Pancreas (tissue), 10 donors: ENCODE measurements at regions not wholly inside any gene's neighbourhood (a gene's known extent, or its start where the extent isn't known, plus 50 kb on each side); places are given as distances from the start of the nearest gene placed in this dataset.

Source experiments
- ATAC-seq, 4 donors: fragments of 200-7000 bp; cut with Tn5 transposase; one replicate each; pipeline versions ENCODE4 v1.8.0 to v1.9.1; 2020; ENCODE audit warnings: mild to moderate bottlenecking in 4 of 4, moderate library complexity in 4 of 4
- DNase-seq, 6 donors: peaks; one replicate each; pipeline ENCODE4 v3.0.0-alpha.2; 2020
- FAIRE-seq: peaks from 2 replicates; lab custom pipeline; 2012; peaks lifted over from hg19 to GRCh38; lab: Jason Lieb, UNC
- H3K27ac ChIP-seq, 4 donors: fragments of 200-600 bp; sonication (generic); 1 replicate in 3 of 4; 2 replicates in 1 of 4; pipeline versions ENCODE4 v1.5.0 to v1.8.0; 2020
- H3K27me3 ChIP-seq, 4 donors: fragments of 200-600 bp; one replicate each; pipeline ENCODE4 v1.8.0; 2021
- H3K36me3 ChIP-seq, 3 donors: fragments of 200-600 bp; sonication (generic) in 1 of 3; one replicate each; pipeline versions ENCODE4 v1.5.0 to v1.8.0; 2020 to 2021
- H3K4me1 ChIP-seq, 3 donors: fragments of 200-600 bp; one replicate each; pipeline ENCODE4 v1.8.0; 2021
- H3K4me3 ChIP-seq, 4 donors: fragments of 200-600 bp; sonication (generic) in 2 of 4; one replicate each; pipeline versions ENCODE4 v1.5.0 to v1.8.0; 2020 to 2021
- H3K9me3 ChIP-seq, 4 donors: fragments of 200-600 bp; one replicate each; pipeline ENCODE4 v1.8.0; 2021
- CTCF ChIP-seq, 4 donors: fragments of 200-600 bp; sonication (generic) in 3 of 4; IDR thresholded peaks; one replicate each; pipeline versions ENCODE4 v1.5.0 to v1.8.0; 2021; ENCODE audit warnings: antibody characterized with exemption in 4 of 4
- WGBS, 2 donors: extraction: QIAGEN DNeasy Blood & Tissue Kit; methylation state at CpG; one replicate each; pipeline ENCODE4 v1.1.7; 2013; 5-methylcytosine and 5-hydroxymethylcytosine counted together
- intact Hi-C, 3 donors: fragments of 100-400 bp; cut with DNase I; formaldehyde crosslinking; loops; one replicate each; pipeline versions ENCODE4 v1.11.1 to v1.14.2; 2022
- donor health status: healthy with polysubstance abuse.
- donor health status: DM: no; HTN: no; CAD: no; lungs with moderate emphysema.
- donor health status: DM: no; HTN: no; CAD: no.
- donor health status: control.
- donor health status: control.
- donor health status: Bipolar disorder and iron deficiency.
- donor health status: DM: yes; HTN: yes; CAD: no.
- donor health status: DM: no; HTN: no; CAD: no.
- donor health status: DM: no; HTN: no; CAD: no.
- donor health status: DM: yes; HTN: yes; CAD: no.

DNA sequence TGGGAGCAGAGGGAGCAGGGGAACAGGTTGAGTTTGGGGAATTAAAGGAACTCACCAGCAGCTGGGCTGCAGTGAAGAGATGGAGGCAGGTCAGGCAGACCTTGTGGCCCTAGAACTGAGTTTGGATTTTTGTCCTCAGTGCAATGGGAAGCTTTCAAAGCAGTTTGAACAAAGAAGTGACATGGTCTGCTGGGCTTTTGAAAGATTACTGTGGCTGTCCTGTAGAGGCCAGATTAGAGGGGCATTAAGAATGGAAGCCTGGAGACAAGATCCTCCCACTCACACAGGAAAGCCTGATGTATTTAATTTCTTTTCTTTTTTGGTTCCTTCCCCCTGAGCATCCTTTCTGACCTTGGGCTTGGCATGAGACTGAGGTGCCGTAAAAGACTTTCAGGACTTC, 118.1 kb upstream of the LHCGR start:
- DNase-seq (no peak), FAIRE-seq (no peak), ATAC-seq (no peak)
- Histone ChIP-seq H3K4me1 (no peaks in the 10 kb centered on the region), H3K4me3 (no peak overlapping the region), H3K27me3 (no peaks in the 10 kb centered on the region), H3K27ac (no peak overlapping the region), H3K36me3 (no peaks in the 10 kb centered on the region), H3K9me3 (no peaks in the 10 kb centered on the region)
- no peak for TF ChIP-seq CTCF (IDR thresholded peaks at IDR 0.05)
- WGBS, 2 donors = 83 to 86% methylated on average over 1 of the region's 1 CpG
- intact Hi-C loops = no loop called here

DNA sequence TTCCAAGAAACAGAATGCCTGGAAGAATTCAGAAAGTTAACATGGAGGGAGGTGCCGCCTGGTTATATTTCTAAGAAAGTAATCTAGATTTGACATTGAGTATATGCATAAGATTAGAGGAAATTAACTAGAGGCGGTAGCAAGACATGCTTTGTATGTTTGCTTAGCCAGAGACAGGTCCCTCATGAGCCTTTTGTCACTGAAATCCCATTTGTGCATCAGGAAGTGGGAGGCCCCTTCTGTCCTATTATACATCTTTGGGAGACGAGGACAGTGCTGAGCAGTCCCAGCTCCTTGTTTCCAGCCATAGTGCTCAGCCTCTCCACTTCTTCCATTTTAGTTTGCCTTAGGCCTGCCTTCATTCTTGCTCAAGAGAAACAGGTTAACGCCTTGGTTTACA, 115.4 kb upstream of the LHCGR start:
- WGBS, 2 donors = 43 to 55% methylated on average over 4 of the region's 4 CpGs
- Histone ChIP-seq H3K4me3 (no peak overlapping the region), H3K27ac (no peak overlapping the region), H3K27me3 (no peaks in the 10 kb centered on the region), H3K4me1 (no peaks in the 10 kb centered on the region), H3K36me3 (no peaks in the 10 kb centered on the region), H3K9me3 (no peaks in the 10 kb centered on the region)
- no peak for ATAC-seq
- TF ChIP-seq CTCF (IDR thresholded peaks at IDR 0.05) = no peak
- no peak for DNase-seq
- FAIRE-seq = no peak
- intact Hi-C loops = no loop called here

GRCh38 chr2:48870503-48870902, 115.0 kb upstream of the LHCGR start:
- Histone ChIP-seq H3K27me3 (no peaks in the 10 kb centered on the region), H3K4me1 (no peaks in the 10 kb centered on the region), H3K4me3 (no peak overlapping the region), H3K9me3 (no peaks in the 10 kb centered on the region), H3K36me3 (no peaks in the 10 kb centered on the region), H3K27ac (no peak overlapping the region)
- DNase-seq (no peak), ATAC-seq (no peak), FAIRE-seq (no peak)
- no peak for TF ChIP-seq CTCF (IDR thresholded peaks at IDR 0.05)
- 52 to 58% methylated on average over 2 of the region's 2 CpGs for WGBS, 2 donors
- intact Hi-C loops = no loop called here

DNA sequence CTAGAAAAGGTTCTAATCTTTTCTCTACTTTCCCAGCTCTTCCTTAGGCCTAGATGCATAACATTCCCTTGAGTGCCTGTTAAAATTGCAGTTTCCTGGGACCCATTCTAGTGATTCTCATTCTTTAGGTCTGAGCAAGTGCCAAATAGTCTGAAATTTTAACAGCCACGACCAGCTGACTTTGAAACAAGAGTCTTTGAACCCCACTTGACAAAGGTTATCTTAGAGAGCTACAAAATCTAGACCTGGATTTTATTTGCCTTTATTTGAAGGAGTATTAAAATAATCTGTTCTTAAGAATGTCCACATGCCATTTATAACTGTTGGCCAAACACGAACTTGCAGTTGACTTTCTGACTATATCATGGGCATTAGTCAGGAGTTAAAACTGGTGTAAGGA, 110.2 kb upstream of the LHCGR start:
- DNase-seq (no peak), FAIRE-seq (no peak), ATAC-seq (no peak)
- Histone ChIP-seq H3K4me1 (no peaks in the 10 kb centered on the region), H3K36me3 (no peaks in the 10 kb centered on the region), H3K9me3 (no peaks in the 10 kb centered on the region), H3K27ac (no peak overlapping the region), H3K4me3 (no peak overlapping the region), H3K27me3 (no peaks in the 10 kb centered on the region)
- no peak for TF ChIP-seq CTCF (IDR thresholded peaks at IDR 0.05)
- 31 to 53% methylated on average over 2 of the region's 2 CpGs for WGBS, 2 donors
- intact Hi-C loops = no loop called here

DNA sequence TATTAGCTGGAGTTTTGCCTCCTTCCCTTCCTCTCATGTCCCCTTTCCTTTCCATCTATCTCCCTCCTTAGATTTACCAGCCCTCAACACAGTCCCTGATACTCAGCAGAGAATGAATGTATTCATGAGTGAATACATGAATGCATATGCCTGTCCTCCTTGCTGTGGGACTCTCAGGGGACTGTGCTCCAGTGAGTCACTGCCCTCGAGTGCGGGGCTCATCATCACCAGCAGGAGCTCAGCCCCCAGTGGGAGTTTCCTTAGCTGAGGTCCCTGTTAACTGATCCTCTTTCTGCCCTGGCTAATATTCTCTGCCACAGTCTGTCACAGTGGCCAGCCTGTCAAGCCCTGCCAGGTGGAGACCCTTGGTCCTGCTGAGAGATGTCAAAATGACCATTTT, 104.9 kb upstream of the LHCGR start:
- no peak for DNase-seq
- Histone ChIP-seq H3K27me3 (no peaks in the 10 kb centered on the region), H3K36me3 (no peaks in the 10 kb centered on the region), H3K9me3 (no peaks in the 10 kb centered on the region), H3K4me1 (no peaks in the 10 kb centered on the region), H3K27ac (no peak overlapping the region), H3K4me3 (no peak overlapping the region)
- 45 to 53% methylated on average over 2 of the region's 2 CpGs for WGBS, 2 donors
- intact Hi-C loops = no loop called here
- no peak for ATAC-seq
- no peak for TF ChIP-seq CTCF (IDR thresholded peaks at IDR 0.05)
- no peak for FAIRE-seq
